Activated CD4-positive, alpha-beta memory T cell treated with anti-CD3 and anti-CD28 coated beads, Interleukin-2, amount 10 ng/mL, durations not matched to agents 7 days and 5 days (primary cell): ENCODE measurements at regions not wholly inside any gene's neighbourhood (a gene's known extent, or its start where the extent isn't known, plus 50 kb on each side); places are given as distances from the start of the nearest gene placed in this dataset.

ENCODE experiments used
- CTCF ChIA-PET: fragments of 350-600 bp; sonication (Branson Sonifier 250); formaldehyde crosslinking; loops from one replicate; lab custom pipeline; 2021; ENCODE audit warnings: antibody characterized with exemption, inconsistent platforms; lab: Charles Lee
- POLR2A ChIA-PET: fragments of 350-600 bp; sonication (Branson Sonifier 250); formaldehyde crosslinking; loops from one replicate; lab custom pipeline; 2021; ENCODE audit warnings: antibody characterized with exemption; lab: Charles Lee
- DNase-seq: peaks from one replicate; pipeline ENCODE4 v3.0.0-alpha.2; 2020
- H3K27ac Mint-ChIP-seq: one replicate; pipeline ENCODE4 v1.8.0; 2021; ENCODE audit warnings: mild to moderate bottlenecking, mixed read lengths
- H3K27me3 Mint-ChIP-seq: one replicate; pipeline ENCODE4 v1.8.0; 2021; ENCODE audit warnings: mixed read lengths
- H3K36me3 Mint-ChIP-seq: one replicate; pipeline ENCODE4 v1.8.0; 2021; ENCODE audit warnings: low read depth, mixed read lengths
- H3K4me1 Mint-ChIP-seq: one replicate; pipeline ENCODE4 v1.8.0; 2021; ENCODE audit warnings: mixed read lengths
- H3K4me3 Mint-ChIP-seq: one replicate; pipeline ENCODE4 v1.8.0; 2021; ENCODE audit warnings: mild to moderate bottlenecking, mixed read lengths
- H3K9me3 Mint-ChIP-seq: one replicate; pipeline ENCODE4 v1.8.0; 2021; ENCODE audit warnings: mixed read lengths

DNA sequence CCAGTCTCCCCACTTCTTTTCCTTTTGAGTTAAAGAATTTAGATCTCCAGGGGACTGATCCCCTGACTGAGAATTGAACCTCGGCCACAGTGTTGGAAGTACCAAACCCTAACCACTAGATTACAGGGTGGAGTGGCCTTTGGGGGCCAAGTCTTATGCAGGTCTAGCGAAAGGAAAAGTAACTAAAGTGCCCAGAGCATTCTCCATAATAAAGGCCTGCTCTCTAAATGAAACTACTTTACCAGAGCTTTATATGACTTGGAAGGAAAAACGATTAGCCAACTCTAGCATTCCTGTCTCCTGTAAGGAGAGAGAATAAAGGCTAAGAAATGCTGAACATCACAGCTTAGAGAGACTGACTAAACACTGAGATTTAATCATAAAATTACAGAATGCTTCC, 788.0 kb downstream of the C4orf33 start:
- POLR2A ChIA-PET, result no interaction called here
- no peak overlapping the region for H3K4me3 Mint-ChIP-seq
- H3K9me3 Mint-ChIP-seq, result no peaks in the 10 kb centered on the region
- H3K27ac Mint-ChIP-seq, result no peak overlapping the region
- CTCF ChIA-PET, result no interaction called here
- H3K36me3 Mint-ChIP-seq, result no peaks in the 10 kb centered on the region
- no peak for DNase-seq
- H3K27me3 Mint-ChIP-seq, result no peaks in the 10 kb centered on the region
- H3K4me1 Mint-ChIP-seq, result no peaks in the 10 kb centered on the region

DNA sequence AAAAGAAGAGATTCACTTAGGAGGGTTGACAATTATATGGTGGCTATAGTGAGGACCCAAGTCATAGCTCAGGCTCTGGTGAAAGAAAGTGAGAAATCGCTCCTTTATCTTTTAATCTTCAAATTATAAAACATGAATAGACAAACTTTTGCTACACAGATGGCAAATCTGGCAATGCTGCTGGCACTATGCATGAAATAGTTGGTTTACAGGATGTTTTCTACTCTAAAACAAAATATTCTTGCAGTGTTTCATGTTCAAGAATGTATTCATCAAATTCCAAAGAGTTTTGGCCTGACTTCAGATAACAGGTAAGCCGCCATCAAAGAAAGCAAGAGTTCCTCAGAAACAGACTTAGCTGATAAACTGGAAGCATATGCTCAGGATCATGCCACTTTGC, 801.2 kb downstream of the C4orf33 start:
- no peaks in the 10 kb centered on the region for H3K36me3 Mint-ChIP-seq
- ChIA-PET CTCF (no interaction called here), POLR2A (no interaction called here)
- H3K27ac Mint-ChIP-seq, result no peak overlapping the region
- DNase-seq, result no peak
- no peaks in the 10 kb centered on the region for H3K27me3 Mint-ChIP-seq
- no peak overlapping the region for H3K4me3 Mint-ChIP-seq
- H3K4me1 Mint-ChIP-seq, result no peaks in the 10 kb centered on the region
- peaks cover 6% of the 10 kb centered on the region for H3K9me3 Mint-ChIP-seq

- Mint-ChIP-seq H3K36me3 (no peaks in the 10 kb centered on the region), H3K27ac (no peak overlapping the region), H3K4me3 (no peak overlapping the region), H3K27me3 (no peaks in the 10 kb centered on the region), H3K9me3 (peaks cover 6% of the 10 kb centered on the region), H3K4me1 (no peaks in the 10 kb centered on the region)
- POLR2A ChIA-PET, result no interaction called here
- CTCF ChIA-PET, result no interaction called here
- DNase-seq, result no peak
Observed at GRCh38 chr4:129899849-129900248, 803.9 kb downstream of the C4orf33 start.

GRCh38 chr4:129900430-129900953, 804.5 kb downstream of the C4orf33 start:
- Mint-ChIP-seq H3K9me3 (peaks cover 6% of the 10 kb centered on the region), H3K27ac (no peak overlapping the region), H3K36me3 (no peaks in the 10 kb centered on the region), H3K4me3 (no peak overlapping the region), H3K4me1 (no peaks in the 10 kb centered on the region), H3K27me3 (no peaks in the 10 kb centered on the region)
- no peak for DNase-seq
- ChIA-PET POLR2A (no interaction called here), CTCF (no interaction called here)

- H3K27ac Mint-ChIP-seq, result no peak overlapping the region
- H3K9me3 Mint-ChIP-seq, result peaks cover 6% of the 10 kb centered on the region
- no peak overlapping the region for H3K4me3 Mint-ChIP-seq
- no peaks in the 10 kb centered on the region for H3K27me3 Mint-ChIP-seq
- no peak for DNase-seq
- CTCF ChIA-PET, result no interaction called here
- POLR2A ChIA-PET, result no interaction called here
- no peaks in the 10 kb centered on the region for H3K4me1 Mint-ChIP-seq
- no peaks in the 10 kb centered on the region for H3K36me3 Mint-ChIP-seq
Observed at GRCh38 chr4:129901205-129901604, 805.3 kb downstream of the C4orf33 start.

DNA sequence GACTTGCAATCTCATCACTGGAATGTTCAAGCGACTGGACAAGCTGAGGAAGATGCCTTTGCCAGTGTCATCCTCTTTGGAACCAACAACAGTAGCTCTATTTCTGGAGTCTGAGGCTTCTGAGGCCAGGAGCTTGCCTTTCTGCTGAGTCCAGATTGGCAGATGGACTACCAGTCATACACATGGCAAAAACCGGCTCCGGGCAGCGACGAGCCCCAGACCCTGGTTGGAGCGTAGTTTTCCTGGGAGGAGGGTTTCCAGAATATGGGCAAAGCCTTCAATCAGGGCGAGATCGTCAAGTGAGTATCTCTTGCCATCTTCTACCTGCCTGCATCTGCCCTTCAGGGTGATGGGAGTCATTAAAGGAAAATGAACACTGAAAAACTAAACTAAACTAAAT, 807.9 kb downstream of the C4orf33 start:
- no peak for DNase-seq
- ChIA-PET POLR2A (no interaction called here), CTCF (no interaction called here)
- Mint-ChIP-seq H3K27ac (no peak overlapping the region), H3K4me1 (no peaks in the 10 kb centered on the region), H3K27me3 (no peaks in the 10 kb centered on the region), H3K4me3 (no peak overlapping the region), H3K36me3 (no peaks in the 10 kb centered on the region), H3K9me3 (peaks cover 6% of the 10 kb centered on the region)

GRCh38 chr4:129905256-129905655, 809.3 kb downstream of the C4orf33 start:
- H3K27ac Mint-ChIP-seq, result no peak overlapping the region
- H3K9me3 Mint-ChIP-seq, result peaks cover 4% of the 10 kb centered on the region
- CTCF ChIA-PET, result no interaction called here
- H3K4me1 Mint-ChIP-seq, result no peaks in the 10 kb centered on the region
- POLR2A ChIA-PET, result no interaction called here
- H3K27me3 Mint-ChIP-seq, result no peaks in the 10 kb centered on the region
- no peak for DNase-seq
- H3K36me3 Mint-ChIP-seq, result no peaks in the 10 kb centered on the region
- H3K4me3 Mint-ChIP-seq, result no peak overlapping the region

GRCh38 chr4:129908117-129908516, 812.2 kb downstream of the C4orf33 start:
- no peak overlapping the region for H3K27ac Mint-ChIP-seq
- CTCF ChIA-PET, result no interaction called here
- H3K27me3 Mint-ChIP-seq, result no peaks in the 10 kb centered on the region
- no peak overlapping the region for H3K4me3 Mint-ChIP-seq
- H3K36me3 Mint-ChIP-seq, result no peaks in the 10 kb centered on the region
- H3K4me1 Mint-ChIP-seq, result no peaks in the 10 kb centered on the region
- POLR2A ChIA-PET, result no interaction called here
- peaks cover 2% of the 10 kb centered on the region for H3K9me3 Mint-ChIP-seq
- no peak for DNase-seq

GRCh38 chr4:129916991-129917390, 821.0 kb downstream of the C4orf33 start:
- Mint-ChIP-seq H3K27me3 (no peaks in the 10 kb centered on the region), H3K4me1 (no peaks in the 10 kb centered on the region), H3K4me3 (no peak overlapping the region), H3K36me3 (no peaks in the 10 kb centered on the region), H3K27ac (no peak overlapping the region), H3K9me3 (no peaks in the 10 kb centered on the region)
- DNase-seq, result no peak
- ChIA-PET POLR2A (no interaction called here), CTCF (no interaction called here)

DNA sequence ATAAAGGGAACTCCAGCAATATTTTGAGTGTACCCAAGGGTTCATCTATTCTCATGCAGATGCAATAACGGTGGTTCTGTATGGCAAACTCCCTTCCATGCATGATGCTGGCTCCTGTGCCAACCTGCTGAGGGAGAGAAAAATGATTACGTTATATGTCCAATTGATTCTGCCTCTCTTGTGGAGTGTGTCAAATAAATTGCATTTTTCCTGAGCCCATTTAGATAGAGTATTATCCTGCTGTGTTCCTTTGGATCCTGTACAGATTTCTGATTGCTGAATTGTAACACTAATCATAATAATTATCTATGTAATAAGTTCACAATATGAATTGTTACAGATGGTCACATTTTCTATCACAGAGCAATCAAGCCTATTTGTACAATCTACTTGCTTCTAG, 821.7 kb downstream of the C4orf33 start:
- Mint-ChIP-seq H3K4me1 (no peaks in the 10 kb centered on the region), H3K27me3 (no peaks in the 10 kb centered on the region), H3K4me3 (no peak overlapping the region), H3K9me3 (no peaks in the 10 kb centered on the region), H3K36me3 (no peaks in the 10 kb centered on the region), H3K27ac (no peak overlapping the region)
- CTCF ChIA-PET, result no interaction called here
- DNase-seq, result no peak
- POLR2A ChIA-PET, result no interaction called here

DNA sequence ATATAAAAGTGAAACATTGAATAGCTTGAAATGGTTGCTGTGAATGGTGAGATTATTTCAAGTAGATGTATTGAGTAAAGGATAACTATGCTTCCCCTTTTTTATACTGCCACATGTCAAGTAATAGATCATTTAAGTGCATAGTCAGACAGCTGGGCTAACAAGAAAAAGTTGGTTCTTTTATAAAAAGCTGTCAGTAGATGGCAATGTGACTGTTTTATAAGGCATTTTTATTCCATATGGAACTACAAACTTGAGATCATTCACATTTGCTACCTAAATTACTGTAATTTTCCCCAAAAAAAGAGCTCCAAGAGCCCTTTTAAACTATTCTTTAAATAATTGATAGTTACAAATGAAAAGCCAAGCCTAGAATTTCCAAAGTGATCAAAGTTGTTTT, 831.0 kb downstream of the C4orf33 start:
- POLR2A ChIA-PET, result no interaction called here
- Mint-ChIP-seq H3K27ac (no peak overlapping the region), H3K9me3 (no peaks in the 10 kb centered on the region), H3K4me1 (no peaks in the 10 kb centered on the region), H3K36me3 (no peaks in the 10 kb centered on the region), H3K27me3 (no peaks in the 10 kb centered on the region), H3K4me3 (no peak overlapping the region)
- DNase-seq, result no peak
- CTCF ChIA-PET, result no interaction called here

- DNase-seq, result no peak
- Mint-ChIP-seq H3K36me3 (no peaks in the 10 kb centered on the region), H3K27me3 (no peaks in the 10 kb centered on the region), H3K4me1 (no peaks in the 10 kb centered on the region), H3K4me3 (no peak overlapping the region), H3K9me3 (no peaks in the 10 kb centered on the region), H3K27ac (no peak overlapping the region)
- POLR2A ChIA-PET, result no interaction called here
- CTCF ChIA-PET, result no interaction called here
Observed at GRCh38 chr4:129929052-129929451, 833.1 kb downstream of the C4orf33 start.

GRCh38 chr4:129929984-129930383, 834.0 kb downstream of the C4orf33 start:
- H3K27me3 Mint-ChIP-seq, result no peaks in the 10 kb centered on the region
- no peaks in the 10 kb centered on the region for H3K4me1 Mint-ChIP-seq
- H3K4me3 Mint-ChIP-seq, result no peak overlapping the region
- no peak overlapping the region for H3K27ac Mint-ChIP-seq
- no peak for DNase-seq
- no peaks in the 10 kb centered on the region for H3K36me3 Mint-ChIP-seq
- CTCF ChIA-PET, result no interaction called here
- POLR2A ChIA-PET, result no interaction called here
- H3K9me3 Mint-ChIP-seq, result no peaks in the 10 kb centered on the region

GRCh38 chr4:129950217-129950616, 854.3 kb downstream of the C4orf33 start:
- H3K27ac Mint-ChIP-seq, result no peak overlapping the region
- H3K4me3 Mint-ChIP-seq, result no peak overlapping the region
- ChIA-PET POLR2A (no interaction called here), CTCF (no interaction called here)
- no peaks in the 10 kb centered on the region for H3K36me3 Mint-ChIP-seq
- H3K4me1 Mint-ChIP-seq, result no peaks in the 10 kb centered on the region
- DNase-seq, result no peak
- peaks cover 2% of the 10 kb centered on the region for H3K9me3 Mint-ChIP-seq
- H3K27me3 Mint-ChIP-seq, result no peaks in the 10 kb centered on the region

- Mint-ChIP-seq H3K36me3 (no peaks in the 10 kb centered on the region), H3K27me3 (no peaks in the 10 kb centered on the region), H3K27ac (no peak overlapping the region), H3K4me1 (no peaks in the 10 kb centered on the region), H3K9me3 (peaks cover 1% of the 10 kb centered on the region), H3K4me3 (no peak overlapping the region)
- POLR2A ChIA-PET, result no interaction called here
- CTCF ChIA-PET, result no interaction called here
- no peak for DNase-seq
Observed at GRCh38 chr4:129966175-129966574, 870.2 kb downstream of the C4orf33 start.
